Neural progenitor cell (in vitro differentiated cells): ENCODE measurements at regions not wholly inside any gene's neighbourhood (a gene's known extent, or its start where the extent isn't known, plus 50 kb on each side); places are given as distances from the start of the nearest gene placed in this dataset.

Experiments
- EZH2 ChIP-seq: fragments of 200-600 bp; sonication (generic); IDR thresholded peaks from 2 replicates; pipeline ENCODE4 v1.6.1; 2017; ENCODE audit warnings: antibody characterized with exemption, mild to moderate bottlenecking, moderate library complexity
- EZH2phosphoT487 ChIP-seq: fragments of 200-600 bp; sonication (generic); IDR thresholded peaks from 2 replicates; pipeline ENCODE4 v1.6.1; 2017; ENCODE audit warnings: antibody characterized with exemption
- TF ChIP-seq, protein P1 (sequence below): fragments of 200-600 bp; sonication (generic); IDR thresholded peaks from 2 replicates; pipeline ENCODE4 v1.5.1; 2017; ENCODE audit warnings: antibody characterized with exemption, mild to moderate bottlenecking

DNA sequence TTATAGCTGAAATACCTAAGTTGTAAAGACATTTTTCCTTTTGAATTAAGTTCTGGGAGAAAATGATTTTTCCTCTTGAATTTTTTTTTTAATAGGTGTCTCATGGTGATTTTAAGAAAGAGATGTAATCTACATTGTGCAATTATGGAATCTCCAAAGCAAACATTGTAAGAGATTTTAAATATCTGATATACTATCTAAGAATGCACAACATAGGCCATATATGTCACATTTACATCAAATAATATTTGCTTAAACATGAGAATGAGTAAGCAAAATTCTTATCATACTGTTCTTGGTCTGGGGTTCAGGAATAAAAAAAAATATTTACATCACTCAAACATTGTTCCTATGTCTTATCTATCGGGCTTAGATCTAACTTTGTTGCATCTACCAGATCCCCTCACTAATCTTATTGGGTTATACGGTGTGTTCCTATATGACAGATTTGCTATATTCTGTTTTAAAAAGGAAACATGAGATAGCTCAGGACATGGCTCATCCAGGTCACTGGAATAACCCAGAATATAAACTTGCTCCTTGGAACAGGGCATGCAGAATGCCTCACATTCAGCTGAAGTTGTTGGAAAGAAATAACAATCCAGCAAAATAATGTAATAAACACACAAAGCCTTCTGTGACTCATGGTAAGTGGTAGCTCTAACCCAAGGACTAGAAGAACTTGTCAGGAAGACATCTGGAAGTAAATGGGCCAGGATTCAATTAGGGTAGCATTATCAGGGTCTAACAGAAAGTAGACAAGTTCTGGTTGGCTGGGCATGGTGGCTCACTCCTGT is 794.7 kb downstream of the IPMK start:
- TF ChIP-seq, protein P1, sequence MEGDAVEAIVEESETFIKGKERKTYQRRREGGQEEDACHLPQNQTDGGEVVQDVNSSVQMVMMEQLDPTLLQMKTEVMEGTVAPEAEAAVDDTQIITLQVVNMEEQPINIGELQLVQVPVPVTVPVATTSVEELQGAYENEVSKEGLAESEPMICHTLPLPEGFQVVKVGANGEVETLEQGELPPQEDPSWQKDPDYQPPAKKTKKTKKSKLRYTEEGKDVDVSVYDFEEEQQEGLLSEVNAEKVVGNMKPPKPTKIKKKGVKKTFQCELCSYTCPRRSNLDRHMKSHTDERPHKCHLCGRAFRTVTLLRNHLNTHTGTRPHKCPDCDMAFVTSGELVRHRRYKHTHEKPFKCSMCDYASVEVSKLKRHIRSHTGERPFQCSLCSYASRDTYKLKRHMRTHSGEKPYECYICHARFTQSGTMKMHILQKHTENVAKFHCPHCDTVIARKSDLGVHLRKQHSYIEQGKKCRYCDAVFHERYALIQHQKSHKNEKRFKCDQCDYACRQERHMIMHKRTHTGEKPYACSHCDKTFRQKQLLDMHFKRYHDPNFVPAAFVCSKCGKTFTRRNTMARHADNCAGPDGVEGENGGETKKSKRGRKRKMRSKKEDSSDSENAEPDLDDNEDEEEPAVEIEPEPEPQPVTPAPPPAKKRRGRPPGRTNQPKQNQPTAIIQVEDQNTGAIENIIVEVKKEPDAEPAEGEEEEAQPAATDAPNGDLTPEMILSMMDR: no peak
- TF ChIP-seq EZH2phosphoT487: no peak
- TF ChIP-seq EZH2: no peak
